BJ (cell line): ENCODE measurements at regions not wholly inside any gene's neighbourhood (a gene's known extent, or its start where the extent isn't known, plus 50 kb on each side); places are given as distances from the start of the nearest gene placed in this dataset.
"Not testable (repeated sequence)": the region's sequence is repeated elsewhere in the genome, so short reads cannot be mapped to it uniquely, and the experiment has no call there.

Experiments used
- CTCF ChIA-PET: fragments of 350-600 bp; formaldehyde crosslinking; extraction: SDS; loops from one replicate; lab custom pipeline; 2021; ENCODE audit warnings: antibody characterized with exemption, inconsistent platforms; lab: Yijun Ruan, JAX
- POLR2A ChIA-PET: fragments of 300-600 bp; sonication (Branson Sonifier 250); formaldehyde crosslinking; extraction: SDS; loops from one replicate; lab custom pipeline; 2021; ENCODE audit warnings: antibody characterized with exemption; lab: Charles Lee
- DNase-seq: peaks from one replicate; pipeline ENCODE4 v3.0.0-alpha.2; 2011; ENCODE audit warnings: low read depth
- H3K27me3 ChIP-seq: 2 replicates; pipeline ENCODE4 v1.6.0; 2011; ENCODE audit warnings: low read length; ENCODE audit not compliant: control insufficient read depth, insufficient read depth
- H3K36me3 ChIP-seq: 2 replicates; pipeline ENCODE4 v1.5.1; 2011; ENCODE audit warnings: low read length; ENCODE audit not compliant: control insufficient read depth, insufficient read depth
- H3K4me3 ChIP-seq: 2 replicates; pipeline ENCODE4 v1.5.1; 2011; ENCODE audit warnings: low read depth, mild to moderate bottlenecking, control low read depth, low read length
- CTCF ChIP-seq: IDR thresholded peaks from 2 replicates; pipeline ENCODE4 v1.5.1; 2011; ENCODE audit warnings: low read depth, mild to moderate bottlenecking, control low read depth, inconsistent platforms, low read length, moderate library complexity; ENCODE audit not compliant: insufficient read depth

DNA sequence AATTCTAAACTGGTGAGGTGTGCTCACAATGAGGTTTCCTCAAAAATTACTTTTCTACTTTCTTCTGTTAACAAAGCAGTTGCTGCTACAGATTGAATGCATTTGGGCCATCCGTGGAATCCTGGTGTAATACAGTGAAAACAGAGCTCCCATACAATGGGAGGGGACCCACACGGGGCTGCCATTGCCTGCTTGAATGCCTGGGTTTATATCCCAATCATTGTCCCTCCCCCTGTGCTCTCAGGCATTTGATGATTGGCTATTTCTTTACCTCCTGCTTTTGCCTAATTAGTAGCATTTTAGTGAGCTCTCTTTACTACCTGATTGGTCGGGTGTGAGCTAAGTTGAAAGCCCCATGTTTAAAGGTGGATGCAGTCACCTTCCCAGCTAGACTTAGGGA is 52.9 kb upstream of the CSF1 start:
- DNase-seq, H3K36me3 ChIP-seq, H3K4me3 ChIP-seq, H3K27me3 ChIP-seq, POLR2A ChIA-PET: not testable (repeated sequence)
- CTCF ChIA-PET = interaction anchor here (1.3 kb wide), 1 partner anchor 127 kb away, joined by 3 read pairs; the partner anchor contains the start of gene AHCYL1

GRCh38 chr1:109855986-109856385 is 54.7 kb upstream of the CSF1 start:
- H3K27me3 ChIP-seq, H3K4me3 ChIP-seq, POLR2A ChIA-PET, DNase-seq, CTCF ChIA-PET, H3K36me3 ChIP-seq: not testable (repeated sequence)

- H3K36me3 ChIP-seq, H3K4me3 ChIP-seq, CTCF ChIA-PET, POLR2A ChIA-PET, H3K27me3 ChIP-seq, DNase-seq: not testable (repeated sequence)
Observed at GRCh38 chr1:109853972-109854371, 56.7 kb upstream of the CSF1 start.

GRCh38 chr1:109852221-109853015 is 58.2 kb upstream of the CSF1 start:
- H3K4me3 ChIP-seq, POLR2A ChIA-PET, H3K27me3 ChIP-seq, H3K36me3 ChIP-seq, DNase-seq: not testable (repeated sequence)
- CTCF ChIA-PET = interaction anchor here (0.8 kb wide), 1 partner anchor 306 kb away, joined by 3 read pairs; no protein-coding TSS in a partner anchor

DNA sequence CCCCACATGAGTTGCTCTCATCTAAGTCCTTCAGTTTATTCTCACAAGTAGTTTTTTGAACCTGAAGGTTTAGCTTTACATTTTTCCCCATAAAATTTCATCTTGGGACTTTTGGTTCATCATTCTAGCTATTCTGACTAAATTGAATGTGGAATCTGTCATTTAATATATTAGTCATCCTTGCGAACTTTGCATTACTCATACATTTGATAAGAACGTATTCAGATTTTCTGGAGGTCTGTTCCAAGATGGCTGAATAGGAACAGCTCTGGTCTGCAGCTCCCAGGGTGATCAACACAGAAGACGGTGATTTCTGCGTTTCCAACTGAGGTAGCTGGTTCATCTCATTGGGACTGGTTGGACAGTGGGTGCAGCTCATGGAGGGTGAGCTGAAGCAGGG is 59.8 kb upstream of the CSF1 start:
- Histone ChIP-seq H3K27me3 (no peaks in the 10 kb centered on the region), H3K36me3 (no peaks in the 10 kb centered on the region), H3K4me3 (no peak overlapping the region)
- POLR2A ChIA-PET = no interaction called here
- no peak for DNase-seq
- no peak for TF ChIP-seq CTCF
- CTCF ChIA-PET = interaction anchor here (0.9 to 1.7 kb wide), 4 partner anchors 11 to 74 kb away, joined by 3 to 5 read pairs (median 4); no protein-coding TSS in a partner anchor

- Histone ChIP-seq H3K4me3 (no peak overlapping the region), H3K27me3 (no peaks in the 10 kb centered on the region), H3K36me3 (no peaks in the 10 kb centered on the region)
- no peak for DNase-seq
- CTCF ChIA-PET = interaction anchor here (0.8 to 1.7 kb wide), 6 partner anchors 12 to 134 kb away, joined by 3 to 5 read pairs (median 4); partner anchors contain the start of gene AHCYL1
- POLR2A ChIA-PET = interaction anchor here (0.6 kb wide), 1 partner anchor 750 kb away, joined by 3 read pairs; no protein-coding TSS in a partner anchor
- no peak for TF ChIP-seq CTCF
Observed at GRCh38 chr1:109850194-109850593, 60.5 kb upstream of the CSF1 start.

- no peak overlapping the region for H3K4me3 ChIP-seq
- no peak for DNase-seq
- no peak for TF ChIP-seq CTCF
- ChIA-PET CTCF (interaction anchor here (0.8 to 1.7 kb wide), 4 partner anchors 13 to 134 kb away, joined by 3 to 5 read pairs (median 4); partner anchors contain the start of gene AHCYL1), POLR2A (interaction anchor here (0.6 kb wide), 1 partner anchor 750 kb away, joined by 3 read pairs; no protein-coding TSS in a partner anchor)
- no peaks in the 10 kb centered on the region for H3K36me3 ChIP-seq
- no peaks in the 10 kb centered on the region for H3K27me3 ChIP-seq
Observed at GRCh38 chr1:109849655-109850054, 61.0 kb upstream of the CSF1 start.
